HepG2 (cell line): ENCODE measurements at regions not wholly inside any gene's neighbourhood (a gene's known extent, or its start where the extent isn't known, plus 50 kb on each side); places are given as distances from the start of the nearest gene placed in this dataset.
"Not testable (repeated sequence)": the region's sequence is repeated elsewhere in the genome, so short reads cannot be mapped to it uniquely, and the experiment has no call there.

ENCODE experiments used
- ATAC-seq: fragments of 200-7000 bp; cut with Tn5 transposase; 3 replicates; pipeline ENCODE4 v1.9.1; 2020; ENCODE audit warnings: mild to moderate bottlenecking, moderate library complexity
- BruUV-seq: library from RNA; stranded (reverse); fragments of 400-500 nt; replicated peaks from 2 replicates; lab custom pipeline; 2021; lab: Mats Ljungman, UMichigan
- CTCF ChIA-PET: fragments of 300-600 bp; formaldehyde crosslinking; extraction: SDS; loops from one replicate; lab custom pipeline; 2021; ENCODE audit warnings: low total read pairs, inconsistent platforms, low intra/inter-chr PET ratio; lab: Yijun Ruan, JAX
- POLR2A ChIA-PET: fragments of 350-600 bp; sonication (Branson Sonifier 250); formaldehyde crosslinking; loops from one replicate; lab custom pipeline; 2020; ENCODE audit warnings: antibody characterized with exemption, inconsistent platforms; lab: Yijun Ruan, JAX
- DNase-seq: peaks from one replicate; pipeline ENCODE4 v3.0.0-alpha.2; 2015; ENCODE audit warnings: low spot score
- FAIRE-seq: peaks from 3 replicates; lab custom pipeline; 2011; peaks lifted over from hg19 to GRCh38; lab: Jason Lieb, UNC
- H2AFZ ChIP-seq: one replicate; pipeline ENCODE4 v1.6.1; 2011; ENCODE audit warnings: low read length, inconsistent platforms
- H3K27ac ChIP-seq: fragments of 300-600 bp; 3 replicates; pipeline ENCODE4 v1.8.0; 2011; ENCODE audit warnings: mixed run types, mild to moderate bottlenecking, mixed read lengths, low read length, inconsistent platforms; ENCODE audit not compliant: insufficient read depth; ENCODE audit errors: extremely low read length
- H3K27me3 ChIP-seq, 2 experiments: fragments of 200-600 bp in 1 of 2; 2 replicates in 1 of 2; 3 replicates in 1 of 2; pipeline versions ENCODE4 v1.6.0 to v1.8.0; 2011; ENCODE audit warnings: low read length in 2 of 2, mild to moderate bottlenecking in 2 of 2, moderate library complexity in 2 of 2, inconsistent platforms in 1 of 2; ENCODE audit not compliant: insufficient read depth in 2 of 2, control insufficient read depth in 1 of 2
- H3K36me3 ChIP-seq, 2 experiments: fragments of 200-600 bp in 1 of 2; replicated peaks in 1 of 2; 2 replicates in 1 of 2; 3 replicates in 1 of 2; pipeline versions ENCODE4 v1.5.1 to v1.8.0; 2011; ENCODE audit warnings: low read length in 2 of 2, inconsistent platforms in 1 of 2; ENCODE audit not compliant: insufficient read depth in 2 of 2, control insufficient read depth in 1 of 2
- H3K4me1 ChIP-seq: 2 replicates; pipeline ENCODE4 v1.5.1; 2012; ENCODE audit warnings: low read length, inconsistent platforms; ENCODE audit not compliant: insufficient read depth
- H3K4me2 ChIP-seq: 2 replicates; pipeline ENCODE4 v1.6.0; 2011; ENCODE audit warnings: low read depth, low read length, inconsistent platforms
- H3K4me3 ChIP-seq, 3 experiments: fragments of 200-600 bp in 1 of 3; sonication (generic), shearing (Covaris generic) in 1 of 3; replicated peaks in 1 of 3; 2 replicates each; pipeline ENCODE4 v1.5.1; 2011 to 2016; ENCODE audit warnings: low read length in 3 of 3, inconsistent platforms in 2 of 3, low read depth in 2 of 3, mild to moderate bottlenecking in 2 of 3, control low read depth in 1 of 3, mixed read lengths in 1 of 3; ENCODE audit not compliant: insufficient read depth in 1 of 3
- H3K79me2 ChIP-seq: one replicate; pipeline ENCODE4 v1.6.1; 2011; ENCODE audit warnings: low read length, inconsistent platforms; ENCODE audit not compliant: insufficient read depth
- H3K9ac ChIP-seq: 2 replicates; pipeline ENCODE4 v1.6.0; 2011; ENCODE audit warnings: mild to moderate bottlenecking, low read depth, low read length, inconsistent platforms; ENCODE audit not compliant: insufficient read depth
- H3K9me3 ChIP-seq: 2 replicates; pipeline ENCODE4 v1.5.1; 2012; ENCODE audit warnings: mild to moderate bottlenecking, low read length
- H4K20me1 ChIP-seq: 2 replicates; pipeline ENCODE4 v1.6.0; 2011; ENCODE audit warnings: inconsistent platforms, mild to moderate bottlenecking, low read length, moderate library complexity; ENCODE audit not compliant: insufficient read depth
- MTA1 ChIP-seq: sonication (generic); formaldehyde crosslinking; IDR thresholded peaks from 2 replicates; pipeline ENCODE4 v1.4.0; 2020; ENCODE audit warnings: missing genetic modification reagents, mild to moderate bottlenecking, borderline replicate concordance
- SMARCC2 ChIP-seq: fragments of 450-650 bp; IDR thresholded peaks from 2 replicates; pipeline ENCODE4 v1.6.1; 2017; ENCODE audit warnings: antibody characterized with exemption, mild to moderate bottlenecking
- SMARCE1 ChIP-seq: fragments of 450-650 bp; IDR thresholded peaks from 2 replicates; pipeline ENCODE4 v1.6.1; 2017; ENCODE audit warnings: borderline replicate concordance
- WIZ ChIP-seq: sonication (generic); formaldehyde crosslinking; IDR thresholded peaks from 2 replicates; pipeline ENCODE4 v1.5.1; 2020; ENCODE audit warnings: mild to moderate bottlenecking, missing genetic modification reagents
- XBP1 ChIP-seq: sonication (generic); formaldehyde crosslinking; IDR thresholded peaks from 2 replicates; pipeline ENCODE4 v1.5.0; 2020; ENCODE audit warnings: missing genetic modification reagents
- WGBS: methylation state at CpG from one replicate; pipeline ENCODE4 v1.1.6; 2017; ENCODE audit warnings: low lambda C conversion rate; 5-methylcytosine and 5-hydroxymethylcytosine counted together
- in situ Hi-C: cut with HindIII; loops from 2 replicates; pipeline ENCODE4 v1.10.0; 2017; ENCODE audit warnings: low pct_unique_long_range_greater_than_20kb; ENCODE audit not compliant: extremely low pct_ligation_motif_present
- intact Hi-C: fragments of 100-400 bp; cut with micrococcal nuclease; formaldehyde crosslinking; loops from one replicate; pipeline ENCODE4 v1.10.0; 2022; ENCODE audit not compliant: unreplicated experiment
- TF ChIP-seq, protein P1 (sequence below): sonication (generic); formaldehyde crosslinking; IDR thresholded peaks from 2 replicates; pipeline ENCODE4 v1.5.0; 2020; ENCODE audit warnings: missing genetic modification reagents
- TF ChIP-seq, protein P2 (sequence below): sonication (generic); formaldehyde crosslinking; IDR thresholded peaks from 2 replicates; pipeline ENCODE4 v1.4.0; 2020; ENCODE audit warnings: mild to moderate bottlenecking, missing genetic modification reagents, borderline replicate concordance

DNA sequence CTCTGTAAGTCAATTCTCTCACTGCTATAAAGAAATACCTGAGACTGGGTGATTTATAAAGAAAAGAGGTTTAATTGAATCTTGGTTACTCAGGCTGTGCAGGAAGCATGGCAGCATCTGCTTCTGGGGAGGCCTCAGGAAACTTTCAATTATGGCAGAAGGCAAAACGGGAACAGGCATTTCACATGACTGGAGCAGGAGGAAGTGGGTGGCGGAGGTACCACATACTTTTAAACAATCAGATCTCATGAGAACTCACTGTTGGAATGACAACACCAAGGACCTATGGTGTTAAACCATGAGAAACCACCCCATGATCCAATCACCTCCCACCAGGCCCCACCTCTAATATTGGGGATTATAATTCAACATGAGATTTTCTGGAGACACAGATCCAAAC lies 315.7 kb upstream of the NRP1 start:
- H3K27ac ChIP-seq, in situ Hi-C loops, H3K9ac ChIP-seq, H3K9me3 ChIP-seq, BruUV-seq, H3K4me3 ChIP-seq, H3K79me2 ChIP-seq, H2AFZ ChIP-seq, H3K27me3 ChIP-seq, FAIRE-seq, H4K20me1 ChIP-seq, H3K36me3 ChIP-seq, ATAC-seq, DNase-seq, POLR2A ChIA-PET, H3K4me2 ChIP-seq, intact Hi-C loops, H3K4me1 ChIP-seq, CTCF ChIA-PET: not testable (repeated sequence)
- WGBS = 48% methylated on average over 2 of the region's 2 CpGs

DNA sequence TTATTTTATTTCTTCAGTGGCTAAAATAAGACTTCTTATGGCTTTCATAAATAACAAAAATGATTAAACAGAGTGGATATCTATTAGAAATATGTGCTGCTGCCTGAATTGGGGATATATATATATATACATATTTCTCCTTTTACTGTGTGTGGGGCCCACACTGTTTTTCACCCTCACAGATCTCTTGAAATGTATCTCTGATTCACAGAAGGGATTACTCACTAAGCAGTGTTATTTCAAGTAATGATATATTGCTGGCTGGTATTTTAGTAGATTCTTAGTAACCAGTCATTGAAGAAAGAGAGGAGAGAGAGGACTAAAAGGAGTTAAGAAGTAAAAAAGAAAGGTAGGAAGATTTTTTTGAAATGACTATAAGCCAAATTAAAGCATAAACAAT lies 308.6 kb upstream of the NRP1 start:
- Histone ChIP-seq H3K27ac (no peak overlapping the region), H3K4me2 (no peak overlapping the region), H3K9me3 (no peaks in the 10 kb centered on the region), H4K20me1 (no peaks in the 10 kb centered on the region), H3K4me1 (no peaks in the 10 kb centered on the region), H3K79me2 (no peaks in the 10 kb centered on the region), H3K36me3 (no peaks in the 10 kb centered on the region), H3K27me3 (peaks cover 0 to under 1% of the 10 kb centered on the region in 2 experiments; a peak in 1 of 5 replicates), H3K9ac (no peak overlapping the region), H2AFZ (no peak overlapping the region), H3K4me3 (no peak overlapping the region)
- in situ Hi-C loops (no loop called here), intact Hi-C loops (no loop called here)
- FAIRE-seq (no peak), DNase-seq (no peak), ATAC-seq (no peak)
- CTCF ChIA-PET = no interaction called here
- POLR2A ChIA-PET = no interaction called here
- TF ChIP-seq SMARCC2 = no peak
- BruUV-seq = no TSS peak

DNA sequence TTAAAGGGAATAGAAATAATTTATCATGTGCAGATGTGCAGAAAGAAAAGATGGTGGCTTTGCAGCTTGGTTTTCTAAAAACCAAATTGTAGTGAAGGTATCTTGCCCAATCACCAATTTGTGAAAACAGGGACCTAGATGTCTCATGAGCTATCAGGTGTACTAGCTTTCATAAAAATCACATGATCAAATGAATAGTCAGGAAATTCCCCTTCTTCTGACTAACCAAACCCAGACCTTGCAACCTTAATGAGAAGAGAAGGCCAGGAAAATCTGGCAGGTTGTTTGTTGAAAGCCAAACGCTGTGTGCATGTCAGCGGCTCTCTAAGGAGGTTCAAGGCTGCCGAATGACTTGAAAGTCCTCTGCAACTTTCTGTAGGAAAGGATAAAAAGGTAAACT lies 304.4 kb upstream of the NRP1 start:
- Histone ChIP-seq H3K36me3 (no peaks in the 10 kb centered on the region), H3K27me3 (peaks cover 0 to 3% of the 10 kb centered on the region in 2 experiments; a peak in 1 of 5 replicates), H3K79me2 (no peaks in the 10 kb centered on the region), H2AFZ (no peak overlapping the region), H4K20me1 (no peaks in the 10 kb centered on the region), H3K27ac (no peak overlapping the region), H3K9ac (no peak overlapping the region), H3K9me3 (no peaks in the 10 kb centered on the region), H3K4me3 (no peak overlapping the region), H3K4me2 (no peak overlapping the region), H3K4me1 (no peaks in the 10 kb centered on the region)
- FAIRE-seq = no peak
- ATAC-seq = no peak
- ChIA-PET POLR2A (no interaction called here), CTCF (no interaction called here)
- WGBS = 40% methylated on average over 3 of the region's 3 CpGs
- in situ Hi-C loops (no loop called here), intact Hi-C loops (no loop called here)
- no TSS peak for BruUV-seq
- no peak for DNase-seq
- TF ChIP-seq WIZ (CRISPR knock-in tag) = no peak
- TF ChIP-seq MTA1 (CRISPR knock-in tag) = no peak
- TF ChIP-seq SMARCE1 = no peak
- TF ChIP-seq, protein P1, sequence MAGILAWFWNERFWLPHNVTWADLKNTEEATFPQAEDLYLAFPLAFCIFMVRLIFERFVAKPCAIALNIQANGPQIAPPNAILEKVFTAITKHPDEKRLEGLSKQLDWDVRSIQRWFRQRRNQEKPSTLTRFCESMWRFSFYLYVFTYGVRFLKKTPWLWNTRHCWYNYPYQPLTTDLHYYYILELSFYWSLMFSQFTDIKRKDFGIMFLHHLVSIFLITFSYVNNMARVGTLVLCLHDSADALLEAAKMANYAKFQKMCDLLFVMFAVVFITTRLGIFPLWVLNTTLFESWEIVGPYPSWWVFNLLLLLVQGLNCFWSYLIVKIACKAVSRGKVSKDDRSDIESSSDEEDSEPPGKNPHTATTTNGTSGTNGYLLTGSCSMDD (CRISPR knock-in tag) = no peak
- TF ChIP-seq, protein P2, sequence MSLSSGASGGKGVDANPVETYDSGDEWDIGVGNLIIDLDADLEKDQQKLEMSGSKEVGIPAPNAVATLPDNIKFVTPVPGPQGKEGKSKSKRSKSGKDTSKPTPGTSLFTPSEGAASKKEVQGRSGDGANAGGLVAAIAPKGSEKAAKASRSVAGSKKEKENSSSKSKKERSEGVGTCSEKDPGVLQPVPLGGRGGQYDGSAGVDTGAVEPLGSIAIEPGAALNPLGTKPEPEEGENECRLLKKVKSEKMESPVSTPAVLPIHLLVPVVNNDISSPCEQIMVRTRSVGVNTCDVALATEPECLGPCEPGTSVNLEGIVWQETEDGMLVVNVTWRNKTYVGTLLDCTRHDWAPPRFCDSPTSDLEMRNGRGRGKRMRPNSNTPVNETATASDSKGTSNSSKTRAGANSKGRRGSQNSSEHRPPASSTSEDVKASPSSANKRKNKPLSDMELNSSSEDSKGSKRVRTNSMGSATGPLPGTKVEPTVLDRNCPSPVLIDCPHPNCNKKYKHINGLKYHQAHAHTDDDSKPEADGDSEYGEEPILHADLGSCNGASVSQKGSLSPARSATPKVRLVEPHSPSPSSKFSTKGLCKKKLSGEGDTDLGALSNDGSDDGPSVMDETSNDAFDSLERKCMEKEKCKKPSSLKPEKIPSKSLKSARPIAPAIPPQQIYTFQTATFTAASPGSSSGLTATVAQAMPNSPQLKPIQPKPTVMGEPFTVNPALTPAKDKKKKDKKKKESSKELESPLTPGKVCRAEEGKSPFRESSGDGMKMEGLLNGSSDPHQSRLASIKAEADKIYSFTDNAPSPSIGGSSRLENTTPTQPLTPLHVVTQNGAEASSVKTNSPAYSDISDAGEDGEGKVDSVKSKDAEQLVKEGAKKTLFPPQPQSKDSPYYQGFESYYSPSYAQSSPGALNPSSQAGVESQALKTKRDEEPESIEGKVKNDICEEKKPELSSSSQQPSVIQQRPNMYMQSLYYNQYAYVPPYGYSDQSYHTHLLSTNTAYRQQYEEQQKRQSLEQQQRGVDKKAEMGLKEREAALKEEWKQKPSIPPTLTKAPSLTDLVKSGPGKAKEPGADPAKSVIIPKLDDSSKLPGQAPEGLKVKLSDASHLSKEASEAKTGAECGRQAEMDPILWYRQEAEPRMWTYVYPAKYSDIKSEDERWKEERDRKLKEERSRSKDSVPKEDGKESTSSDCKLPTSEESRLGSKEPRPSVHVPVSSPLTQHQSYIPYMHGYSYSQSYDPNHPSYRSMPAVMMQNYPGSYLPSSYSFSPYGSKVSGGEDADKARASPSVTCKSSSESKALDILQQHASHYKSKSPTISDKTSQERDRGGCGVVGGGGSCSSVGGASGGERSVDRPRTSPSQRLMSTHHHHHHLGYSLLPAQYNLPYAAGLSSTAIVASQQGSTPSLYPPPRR (CRISPR knock-in tag) = no peak
- TF ChIP-seq XBP1 (CRISPR knock-in tag) = no peak
